ENCODE measurements at regions not wholly inside any gene's neighbourhood (a gene's known extent, or its start where the extent isn't known, plus 50 kb on each side); places are given as distances from the start of the nearest gene placed in this dataset.

- no peak for TF ChIP-seq CTCF (conservative IDR thresholded peaks at IDR 0.05; ENCODE audit: low read depth, low read length)
- TF ChIP-seq EZH2 (IDR thresholded peaks at IDR 0.05; ENCODE audit: low read length, unreplicated experiment) = no peak
These were observed 55.1 kb upstream of the PRLR start for GRCh38 chr5:35285435-35285834.

Data from PC-3 (cell line).